WERI-Rb-1 (cell line): ENCODE measurements at regions not wholly inside any gene's neighbourhood (a gene's known extent, or its start where the extent isn't known, plus 50 kb on each side); places are given as distances from the start of the nearest gene placed in this dataset.
"Not testable (repeated sequence)": the region's sequence is repeated elsewhere in the genome, so short reads cannot be mapped to it uniquely, and the experiment has no call there.

ENCODE experiments used
- DNase-seq: peaks from one replicate; pipeline ENCODE4 v3.0.0-alpha.2; 2020
- H3K27ac ChIP-seq: fragments of 250-450 bp; sonication (Bioruptor Pico); 2 replicates; pipeline ENCODE4 v1.5.1; 2020; ENCODE audit warnings: mild to moderate bottlenecking, moderate library complexity
- H3K27me3 ChIP-seq: fragments of 250-450 bp; sonication (Bioruptor Pico); 2 replicates; pipeline ENCODE4 v1.5.1; 2021; ENCODE audit warnings: mild to moderate bottlenecking, low read depth, moderate library complexity; ENCODE audit not compliant: insufficient read depth, severe bottlenecking
- H3K36me3 ChIP-seq: fragments of 250-450 bp; sonication (Bioruptor Pico); 2 replicates; pipeline ENCODE4 v1.5.1; 2020; ENCODE audit warnings: mild to moderate bottlenecking, moderate library complexity
- H3K4me3 ChIP-seq: 2 replicates; pipeline ENCODE4 v1.5.1; 2011; ENCODE audit warnings: low read depth, mild to moderate bottlenecking, control low read depth, low read length
- H3K9me3 ChIP-seq: fragments of 250-450 bp; sonication (Bioruptor Pico); 2 replicates; pipeline ENCODE4 v1.5.1; 2021; ENCODE audit warnings: mild to moderate bottlenecking, moderate library complexity; ENCODE audit not compliant: severe bottlenecking
- CTCF ChIP-seq: IDR thresholded peaks from 2 replicates; pipeline ENCODE4 v1.5.1; 2011; ENCODE audit warnings: low read depth, mild to moderate bottlenecking, control low read depth, inconsistent platforms, low read length

DNA sequence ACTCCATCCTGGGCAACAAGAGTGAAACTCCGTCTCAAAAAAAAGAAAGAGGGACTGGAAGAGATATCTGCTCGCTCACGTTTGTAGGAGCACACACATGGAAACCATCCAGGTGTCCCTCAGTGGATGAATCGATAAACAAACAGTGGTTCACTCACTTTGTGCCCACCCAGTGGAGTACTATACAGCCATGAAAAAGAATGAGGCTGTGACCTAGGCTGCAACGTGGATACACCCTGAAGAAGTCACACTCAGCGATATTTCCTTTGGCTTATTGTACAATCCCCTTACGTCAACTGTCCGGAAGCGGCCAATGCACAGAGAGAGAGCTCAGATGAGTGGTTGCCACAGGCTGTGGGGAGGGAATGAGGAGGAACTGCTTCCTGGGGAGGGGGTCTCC, 82.3 kb upstream of the PPP2R3B start:
- no peaks in the 10 kb centered on the region for H3K36me3 ChIP-seq
- DNase-seq = no peak
- peaks cover 74% of the 10 kb centered on the region for H3K27me3 ChIP-seq
- peaks cover 13% of the 10 kb centered on the region for H3K9me3 ChIP-seq
- H3K27ac ChIP-seq = no peak overlapping the region
- no peak overlapping the region for H3K4me3 ChIP-seq
- TF ChIP-seq CTCF = no peak

DNA sequence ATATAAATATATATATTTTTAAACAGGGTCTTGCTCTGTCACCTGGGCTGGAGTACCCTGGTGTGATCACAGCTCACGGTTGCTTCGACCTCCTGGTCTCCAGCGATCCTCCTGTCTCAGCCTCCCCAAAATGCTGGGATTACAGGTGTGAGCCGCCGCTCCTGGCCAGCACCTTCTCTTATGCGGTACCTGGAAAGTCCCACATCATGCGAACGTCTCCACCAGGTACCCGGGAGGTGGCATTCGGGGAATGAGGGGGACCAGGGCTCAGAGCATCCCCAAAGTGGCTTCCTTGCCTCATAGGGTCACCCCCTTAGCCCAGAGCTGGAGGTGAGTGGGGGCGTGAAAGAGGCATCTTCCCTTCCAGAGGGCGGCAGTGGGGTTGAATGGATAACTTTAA, 84.0 kb upstream of the PPP2R3B start:
- peaks cover 20% of the 10 kb centered on the region for H3K9me3 ChIP-seq
- DNase-seq = no peak
- H3K36me3 ChIP-seq = no peaks in the 10 kb centered on the region
- peaks cover 76% of the 10 kb centered on the region for H3K27me3 ChIP-seq
- TF ChIP-seq CTCF = no peak
- H3K27ac ChIP-seq = no peak overlapping the region
- no peak overlapping the region for H3K4me3 ChIP-seq

DNA sequence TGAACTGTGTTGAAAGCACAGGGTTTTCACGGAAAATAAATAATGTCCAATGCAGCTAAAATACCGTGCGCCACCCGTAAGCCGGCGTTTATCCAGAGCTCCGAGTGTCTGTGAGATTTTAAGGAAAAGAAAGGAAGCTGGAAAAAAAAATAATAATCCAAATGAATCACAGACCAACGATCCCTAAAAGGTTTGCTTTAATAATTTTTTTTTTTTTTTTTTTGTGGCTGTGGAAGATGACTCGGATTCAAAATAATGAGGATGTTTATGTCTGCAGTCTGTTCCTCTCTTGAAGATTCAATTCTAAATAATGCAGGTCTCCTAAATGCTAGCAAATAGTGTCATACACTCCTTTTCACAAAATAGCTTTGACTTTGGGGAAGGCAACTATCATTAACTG, 84.6 kb upstream of the PPP2R3B start:
- Histone ChIP-seq H3K27me3 (peaks cover 76% of the 10 kb centered on the region), H3K27ac (no peak overlapping the region), H3K36me3 (no peaks in the 10 kb centered on the region), H3K4me3 (no peak overlapping the region), H3K9me3 (peaks cover 23% of the 10 kb centered on the region)
- TF ChIP-seq CTCF = no peak
- DNase-seq = no peak

DNA sequence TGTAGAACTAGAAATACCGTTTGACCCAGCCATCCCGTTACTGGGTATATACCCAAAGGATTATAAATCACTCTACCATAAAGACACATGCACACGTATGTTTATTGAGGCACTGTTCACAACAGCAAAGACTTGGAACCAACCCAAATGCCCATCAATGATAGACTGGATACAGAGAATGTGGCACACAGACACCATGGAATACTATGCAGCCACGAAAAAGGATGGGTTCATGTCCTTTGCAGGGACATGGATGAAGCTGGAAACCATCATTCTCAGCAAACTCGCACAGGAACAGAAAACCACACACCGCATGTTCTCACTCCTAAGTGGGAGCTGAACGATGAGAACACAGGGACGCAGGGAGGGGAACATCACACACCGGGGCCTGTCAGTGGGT, 85.6 kb upstream of the PPP2R3B start:
- not testable (repeated sequence) for H3K4me3 ChIP-seq, H3K36me3 ChIP-seq, H3K27ac ChIP-seq, DNase-seq
- peaks cover 23% of the 10 kb centered on the region for H3K9me3 ChIP-seq
- H3K27me3 ChIP-seq = peaks cover 78% of the 10 kb centered on the region

- no peak for TF ChIP-seq CTCF
- Histone ChIP-seq H3K27ac (no peak overlapping the region), H3K36me3 (no peaks in the 10 kb centered on the region), H3K9me3 (peaks cover 22% of the 10 kb centered on the region), H3K27me3 (peaks cover 74% of the 10 kb centered on the region), H3K4me3 (no peak overlapping the region)
- no peak for DNase-seq
These were observed 89.4 kb upstream of the PPP2R3B start for GRCh38 chrX:475926-476723.

GRCh38 chrX:476724-477075, 90.0 kb upstream of the PPP2R3B start:
- Histone ChIP-seq H3K27ac (no peak overlapping the region), H3K27me3 (peaks cover 70% of the 10 kb centered on the region), H3K36me3 (no peaks in the 10 kb centered on the region), H3K9me3 (peaks cover 22% of the 10 kb centered on the region), H3K4me3 (no peak overlapping the region)
- DNase-seq = no peak
- no peak for TF ChIP-seq CTCF
